GM18870 (cell line): ENCODE measurements at regions not wholly inside any gene's neighbourhood (a gene's known extent, or its start where the extent isn't known, plus 50 kb on each side); places are given as distances from the start of the nearest gene placed in this dataset.
"Not testable (repeated sequence)": the region's sequence is repeated elsewhere in the genome, so short reads cannot be mapped to it uniquely, and the experiment has no call there.

Experiments
- ATAC-seq: cut with Tn5 transposase; IDR thresholded peaks from one replicate; pipeline ENCODE4 v1.9.1; 2021; ENCODE audit warnings: moderate library complexity; ENCODE audit not compliant: unreplicated experiment

- no peak for ATAC-seq
Observed at GRCh38 chr6:170149681-170150589, 140.9 kb downstream of the DLL1 start.

- no peak for ATAC-seq
Observed at GRCh38 chr6:170148709-170149470, 142.0 kb downstream of the DLL1 start.

GRCh38 chr6:170147832-170148708, 142.8 kb downstream of the DLL1 start:
- no peak for ATAC-seq

- ATAC-seq: no peak
Observed at GRCh38 chr6:170147056-170147787, 143.7 kb downstream of the DLL1 start.

GRCh38 chr6:170146640-170147039, 144.2 kb downstream of the DLL1 start:
- no peak for ATAC-seq

GRCh38 chr6:170146131-170146530, 144.7 kb downstream of the DLL1 start:
- ATAC-seq: not testable (repeated sequence)

GRCh38 chr6:170145716-170146115, 145.2 kb downstream of the DLL1 start:
- ATAC-seq: not testable (repeated sequence)

- no peak for ATAC-seq
Observed at GRCh38 chr6:170145272-170145592, 145.6 kb downstream of the DLL1 start.

- ATAC-seq: no peak
Observed at GRCh38 chr6:170144571-170145271, 146.2 kb downstream of the DLL1 start.

GRCh38 chr6:170143401-170144150, 147.3 kb downstream of the DLL1 start:
- no peak for ATAC-seq

- ATAC-seq: no peak
Observed at GRCh38 chr6:170142559-170142958, 148.3 kb downstream of the DLL1 start.

GRCh38 chr6:170141061-170141460, 149.8 kb downstream of the DLL1 start:
- not testable (repeated sequence) for ATAC-seq

- no peak for ATAC-seq
Observed at GRCh38 chr6:170140129-170140528, 150.7 kb downstream of the DLL1 start.

- no peak for ATAC-seq
Observed at GRCh38 chr6:170139531-170139930, 151.3 kb downstream of the DLL1 start.

- ATAC-seq: not testable (repeated sequence)
Observed at GRCh38 chr6:170139046-170139445, 151.8 kb downstream of the DLL1 start.

- no peak for ATAC-seq
Observed at GRCh38 chr6:170137911-170138910, 152.7 kb downstream of the DLL1 start.

- no peak for ATAC-seq
Observed at GRCh38 chr6:170137176-170137891, 153.5 kb downstream of the DLL1 start.
